ENCODE measurements at regions not wholly inside any gene's neighbourhood (a gene's known extent, or its start where the extent isn't known, plus 50 kb on each side); places are given as distances from the start of the nearest gene placed in this dataset.

DNA sequence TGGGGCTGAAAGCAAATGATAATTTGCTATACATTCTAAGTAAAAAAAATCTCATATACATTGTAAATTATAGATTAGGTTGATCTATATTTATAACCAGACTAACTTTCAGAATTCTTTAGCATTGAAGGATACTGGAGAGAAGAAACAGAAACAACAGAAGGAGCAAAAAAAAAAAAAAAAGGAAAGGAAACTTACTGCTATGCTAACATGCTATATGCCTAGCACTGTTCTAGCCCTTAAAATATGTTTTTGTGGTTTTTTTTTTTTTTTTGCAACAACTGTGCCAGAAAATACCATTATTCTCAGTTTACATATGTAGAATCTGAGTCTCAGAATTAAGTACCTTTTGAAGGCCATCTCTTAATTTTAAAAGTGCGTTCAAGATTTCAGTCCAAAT lies 204.9 kb upstream of the MC4R start:
- Mint-ChIP-seq H3K27me3 (no peaks in the 10 kb centered on the region), H3K4me3 (no peak overlapping the region), H3K27ac (no peak overlapping the region), H3K4me1 (ENCODE audit: low read depth) (no peaks in the 10 kb centered on the region), H3K9me3 (peaks cover 3% of the 10 kb centered on the region), H3K36me3 (ENCODE audit: low read depth) (no peaks in the 10 kb centered on the region)
- CTCF ChIA-PET = no interaction called here
- ATAC-seq (no peak), DNase-seq (no peak)
- POLR2A ChIA-PET = no interaction called here
- TF ChIP-seq, protein P1, sequence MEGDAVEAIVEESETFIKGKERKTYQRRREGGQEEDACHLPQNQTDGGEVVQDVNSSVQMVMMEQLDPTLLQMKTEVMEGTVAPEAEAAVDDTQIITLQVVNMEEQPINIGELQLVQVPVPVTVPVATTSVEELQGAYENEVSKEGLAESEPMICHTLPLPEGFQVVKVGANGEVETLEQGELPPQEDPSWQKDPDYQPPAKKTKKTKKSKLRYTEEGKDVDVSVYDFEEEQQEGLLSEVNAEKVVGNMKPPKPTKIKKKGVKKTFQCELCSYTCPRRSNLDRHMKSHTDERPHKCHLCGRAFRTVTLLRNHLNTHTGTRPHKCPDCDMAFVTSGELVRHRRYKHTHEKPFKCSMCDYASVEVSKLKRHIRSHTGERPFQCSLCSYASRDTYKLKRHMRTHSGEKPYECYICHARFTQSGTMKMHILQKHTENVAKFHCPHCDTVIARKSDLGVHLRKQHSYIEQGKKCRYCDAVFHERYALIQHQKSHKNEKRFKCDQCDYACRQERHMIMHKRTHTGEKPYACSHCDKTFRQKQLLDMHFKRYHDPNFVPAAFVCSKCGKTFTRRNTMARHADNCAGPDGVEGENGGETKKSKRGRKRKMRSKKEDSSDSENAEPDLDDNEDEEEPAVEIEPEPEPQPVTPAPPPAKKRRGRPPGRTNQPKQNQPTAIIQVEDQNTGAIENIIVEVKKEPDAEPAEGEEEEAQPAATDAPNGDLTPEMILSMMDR (IDR thresholded peaks at IDR 0.05) = no peak
- intact Hi-C loops (cut with micrococcal nuclease) = no loop called here

GRCh38 chr18:60585670-60586069 lies 213.1 kb upstream of the MC4R start:
- Mint-ChIP-seq H3K4me3 (no peak overlapping the region), H3K9me3 (peaks cover 4% of the 10 kb centered on the region), H3K4me1 (ENCODE audit: low read depth) (no peaks in the 10 kb centered on the region), H3K27ac (no peak overlapping the region), H3K27me3 (no peaks in the 10 kb centered on the region), H3K36me3 (ENCODE audit: low read depth) (no peaks in the 10 kb centered on the region)
- ChIA-PET POLR2A (no interaction called here), CTCF (no interaction called here)
- ATAC-seq (no peak), DNase-seq (no peak)
- intact Hi-C loops (cut with micrococcal nuclease) = no loop called here
- TF ChIP-seq, protein P1 (IDR thresholded peaks at IDR 0.05) = no peak

DNA sequence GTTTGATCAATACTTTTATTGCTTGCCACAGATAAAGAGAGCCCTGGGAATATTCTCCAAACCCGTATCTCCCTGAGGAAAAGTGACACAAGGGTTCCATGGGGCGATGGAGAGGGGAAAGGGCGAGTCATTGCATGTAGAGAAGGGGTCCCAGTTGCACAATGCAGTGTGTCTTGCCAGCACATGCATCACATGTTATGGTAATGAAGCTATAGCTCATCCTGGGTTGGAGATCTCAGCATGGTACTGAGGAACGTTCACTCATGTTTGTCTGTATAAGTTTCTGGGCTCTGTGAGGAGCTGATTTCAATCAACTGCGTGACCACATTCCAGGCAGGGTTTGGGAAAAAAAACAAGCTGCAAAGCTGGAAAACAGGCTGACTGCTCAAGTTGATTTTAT lies 220.7 kb upstream of the MC4R start:
- Mint-ChIP-seq H3K36me3 (ENCODE audit: low read depth) (no peaks in the 10 kb centered on the region), H3K27me3 (no peaks in the 10 kb centered on the region), H3K4me1 (ENCODE audit: low read depth) (no peaks in the 10 kb centered on the region), H3K9me3 (peaks cover 6% of the 10 kb centered on the region), H3K4me3 (no peak overlapping the region), H3K27ac (no peak overlapping the region)
- POLR2A ChIA-PET = no interaction called here
- intact Hi-C loops (cut with micrococcal nuclease) = no loop called here
- CTCF ChIA-PET = no interaction called here
- TF ChIP-seq, protein P1 (IDR thresholded peaks at IDR 0.05) = no peak
- no peak for ATAC-seq
- DNase-seq = no peak

GRCh38 chr18:60596928-60597327 lies 224.4 kb upstream of the MC4R start:
- H3K4me3 Mint-ChIP-seq = no peak overlapping the region
- no peaks in the 10 kb centered on the region for H3K27me3 Mint-ChIP-seq
- POLR2A ChIA-PET = no interaction called here

DNA sequence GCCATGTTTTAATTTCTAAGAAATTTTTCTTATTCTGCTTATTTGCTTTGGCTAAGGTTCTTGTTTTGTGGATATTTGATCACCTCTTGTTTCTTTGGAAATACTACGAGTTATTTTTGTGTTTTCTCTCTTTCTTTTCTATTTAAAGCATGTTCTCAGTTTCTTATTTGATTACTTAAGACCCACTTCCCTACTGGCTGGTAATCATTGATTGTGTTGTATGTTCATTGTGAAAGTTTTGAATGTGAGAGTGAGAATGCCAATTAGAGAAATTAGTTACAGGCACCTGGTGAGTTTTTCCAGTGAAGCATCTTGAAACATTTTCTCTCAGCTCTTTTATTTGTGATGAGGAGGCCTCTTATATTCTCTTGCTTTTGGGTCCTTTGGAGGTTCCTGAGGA lies 226.7 kb upstream of the MC4R start:
- Mint-ChIP-seq H3K4me3 (no peak overlapping the region), H3K4me1 (ENCODE audit: low read depth) (no peaks in the 10 kb centered on the region), H3K9me3 (peaks cover 9% of the 10 kb centered on the region), H3K27ac (no peak overlapping the region), H3K36me3 (ENCODE audit: low read depth) (no peaks in the 10 kb centered on the region), H3K27me3 (no peaks in the 10 kb centered on the region)
- ChIA-PET POLR2A (no interaction called here), CTCF (no interaction called here)
- no peak for ATAC-seq
- TF ChIP-seq, protein P1 (IDR thresholded peaks at IDR 0.05) = no peak
- no peak for DNase-seq
- intact Hi-C loops (cut with micrococcal nuclease) = no loop called here

More at GRCh38 chr18:60596928-60597327, 224.4 kb upstream of the MC4R start:
- DNase-seq (no peak), ATAC-seq (no peak)
- peaks cover 6% of the 10 kb centered on the region for H3K9me3 Mint-ChIP-seq
- CTCF ChIA-PET = no interaction called here
- TF ChIP-seq, protein P1 (IDR thresholded peaks at IDR 0.05) = no peak
- intact Hi-C loops (cut with micrococcal nuclease) = no loop called here
- no peak overlapping the region for H3K27ac Mint-ChIP-seq
- no peaks in the 10 kb centered on the region for H3K4me1 Mint-ChIP-seq (ENCODE audit: low read depth)
- no peaks in the 10 kb centered on the region for H3K36me3 Mint-ChIP-seq (ENCODE audit: low read depth)

Measured in activated CD8-positive, alpha-beta T cell treated with anti-CD3 and anti-CD28 coated beads for 36 hours (primary cell).